ENCODE measurements at regions not wholly inside any gene's neighbourhood (a gene's known extent, or its start where the extent isn't known, plus 50 kb on each side); places are given as distances from the start of the nearest gene placed in this dataset.

DNA sequence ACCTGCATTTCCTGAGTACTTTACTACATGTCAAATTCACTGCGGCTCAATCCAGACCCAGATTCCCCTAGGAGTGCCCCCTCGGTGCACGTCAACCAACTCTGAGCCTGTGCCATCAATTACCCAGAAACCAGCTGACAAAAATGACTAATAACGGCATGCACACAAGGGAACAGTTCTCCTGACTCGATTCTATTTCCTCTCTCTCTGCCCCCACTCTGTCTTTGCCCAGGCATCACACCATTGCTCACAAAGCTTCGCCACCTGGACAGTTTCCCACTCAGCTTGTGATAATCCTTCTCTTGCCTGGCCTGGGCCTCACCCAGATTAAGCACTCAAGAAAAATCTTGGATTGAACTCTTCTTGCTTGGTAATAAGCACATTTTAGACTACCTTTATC lies 115.3 kb upstream of the NDUFV2 start:
- TF ChIP-seq FOXA1 (IDR thresholded peaks at IDR 0.05) = no peak
- no peak for TF ChIP-seq SP1 (IDR thresholded peaks at IDR 0.05)
- TF ChIP-seq TARDBP (IDR thresholded peaks at IDR 0.05) = no peak
- TF ChIP-seq ARNT (IDR thresholded peaks at IDR 0.05) = no peak
- no peak for TF ChIP-seq FOXM1 (IDR thresholded peaks at IDR 0.05; ENCODE audit: borderline replicate concordance)
- no peak for TF ChIP-seq BHLHE40 (IDR thresholded peaks at IDR 0.05; ENCODE audit: borderline replicate concordance)
